ENCODE measurements at regions not wholly inside any gene's neighbourhood (a gene's known extent, or its start where the extent isn't known, plus 50 kb on each side); places are given as distances from the start of the nearest gene placed in this dataset.

- Histone ChIP-seq H3K79me2 (ENCODE audit: insufficient read depth, low read depth, low read length) (no peaks in the 10 kb centered on the region), H3K9me2 (ENCODE audit: insufficient read depth, low read length) (no peaks in the 10 kb centered on the region), H4K20me1 (ENCODE audit: insufficient read depth, low read length) (no peaks in the 10 kb centered on the region), H3K9me3 (ENCODE audit: low read length) (no peaks in the 10 kb centered on the region), H3K27ac (ENCODE audit: low read depth, low read length, poor library complexity, severe bottlenecking) (no peak overlapping the region), H3K4me2 (ENCODE audit: low read length) (no peak overlapping the region), H2AFZ (ENCODE audit: low read length) (no peak overlapping the region), H3K4me1 (ENCODE audit: insufficient read depth, low read length, poor library complexity, severe bottlenecking) (no peaks in the 10 kb centered on the region), H3K4me3 (ENCODE audit: low read depth, low read length, poor library complexity, severe bottlenecking) (no peak overlapping the region), H3K36me3 (ENCODE audit: insufficient read depth, low read length) (no peaks in the 10 kb centered on the region)
- BruUV-seq (replicated peaks), result no TSS peak
- no peak for DNase-seq (ENCODE audit: low spot score)
- ChIA-PET CTCF (ENCODE audit: unreplicated experiment) (interaction anchor here (0.5 kb wide), 1 partner anchor 32 kb away, joined by 3 read pairs; no protein-coding TSS in a partner anchor), POLR2A (no interaction called here)
- intact Hi-C loops (cut with micrococcal nuclease; ENCODE audit: unreplicated experiment), result no loop called here
- TF ChIP-seq EZH2phosphoT487 (IDR thresholded peaks at IDR 0.05; ENCODE audit: borderline replicate concordance, low read depth, low read length), result no peak
- TF ChIP-seq, protein P1, sequence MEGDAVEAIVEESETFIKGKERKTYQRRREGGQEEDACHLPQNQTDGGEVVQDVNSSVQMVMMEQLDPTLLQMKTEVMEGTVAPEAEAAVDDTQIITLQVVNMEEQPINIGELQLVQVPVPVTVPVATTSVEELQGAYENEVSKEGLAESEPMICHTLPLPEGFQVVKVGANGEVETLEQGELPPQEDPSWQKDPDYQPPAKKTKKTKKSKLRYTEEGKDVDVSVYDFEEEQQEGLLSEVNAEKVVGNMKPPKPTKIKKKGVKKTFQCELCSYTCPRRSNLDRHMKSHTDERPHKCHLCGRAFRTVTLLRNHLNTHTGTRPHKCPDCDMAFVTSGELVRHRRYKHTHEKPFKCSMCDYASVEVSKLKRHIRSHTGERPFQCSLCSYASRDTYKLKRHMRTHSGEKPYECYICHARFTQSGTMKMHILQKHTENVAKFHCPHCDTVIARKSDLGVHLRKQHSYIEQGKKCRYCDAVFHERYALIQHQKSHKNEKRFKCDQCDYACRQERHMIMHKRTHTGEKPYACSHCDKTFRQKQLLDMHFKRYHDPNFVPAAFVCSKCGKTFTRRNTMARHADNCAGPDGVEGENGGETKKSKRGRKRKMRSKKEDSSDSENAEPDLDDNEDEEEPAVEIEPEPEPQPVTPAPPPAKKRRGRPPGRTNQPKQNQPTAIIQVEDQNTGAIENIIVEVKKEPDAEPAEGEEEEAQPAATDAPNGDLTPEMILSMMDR (conservative IDR thresholded peaks at IDR 0.05; ENCODE audit: low read length), result no peak
Measured at GRCh38 chr20:60676011-60676410, 576.0 kb upstream of the CDH4 start.

- Histone ChIP-seq H2AFZ (ENCODE audit: low read length) (no peak overlapping the region), H3K4me3 (ENCODE audit: low read depth, low read length, poor library complexity, severe bottlenecking) (no peak overlapping the region), H3K36me3 (ENCODE audit: insufficient read depth, low read length) (no peaks in the 10 kb centered on the region), H3K9me3 (ENCODE audit: low read length) (no peaks in the 10 kb centered on the region), H3K79me2 (ENCODE audit: insufficient read depth, low read depth, low read length) (no peaks in the 10 kb centered on the region), H4K20me1 (ENCODE audit: insufficient read depth, low read length) (no peaks in the 10 kb centered on the region), H3K4me2 (ENCODE audit: low read length) (no peak overlapping the region), H3K27ac (ENCODE audit: low read depth, low read length, poor library complexity, severe bottlenecking) (no peak overlapping the region), H3K4me1 (ENCODE audit: insufficient read depth, low read length, poor library complexity, severe bottlenecking) (no peaks in the 10 kb centered on the region), H3K9me2 (ENCODE audit: insufficient read depth, low read length) (no peaks in the 10 kb centered on the region)
- BruUV-seq (replicated peaks), result no TSS peak
- intact Hi-C loops (cut with micrococcal nuclease; ENCODE audit: unreplicated experiment), result no loop called here
- DNase-seq (ENCODE audit: low spot score), result no peak
- POLR2A ChIA-PET, result no interaction called here
- CTCF ChIA-PET (ENCODE audit: unreplicated experiment), result no interaction called here
- TF ChIP-seq, protein P1 (conservative IDR thresholded peaks at IDR 0.05; ENCODE audit: low read length), result no peak
- TF ChIP-seq EZH2phosphoT487 (IDR thresholded peaks at IDR 0.05; ENCODE audit: borderline replicate concordance, low read depth, low read length), result no peak
Measured at GRCh38 chr20:60677819-60678218, 574.2 kb upstream of the CDH4 start.

DNA sequence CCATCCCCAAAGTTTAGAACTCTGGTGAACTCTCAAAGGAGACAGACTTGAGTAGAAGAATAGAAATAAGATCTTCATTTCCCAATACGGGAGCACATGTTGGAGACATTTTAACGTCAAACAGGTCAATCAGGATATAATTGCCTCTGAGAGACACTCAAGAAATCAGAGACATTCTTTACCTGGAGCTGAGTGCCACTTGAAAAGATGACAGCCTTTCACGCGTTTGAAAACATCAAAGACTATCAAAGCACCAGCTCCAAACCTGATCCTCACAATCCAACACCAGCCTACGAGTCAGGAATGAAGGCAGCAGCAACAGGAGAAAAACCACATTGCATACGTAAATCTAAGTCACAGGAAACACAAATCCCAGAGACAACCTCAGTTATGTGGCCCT, 571.5 kb upstream of the CDH4 start:
- ChIA-PET POLR2A (no interaction called here), CTCF (ENCODE audit: unreplicated experiment) (no interaction called here)
- no TSS peak for BruUV-seq (replicated peaks)
- no peaks in the 10 kb centered on the region for H4K20me1 ChIP-seq (ENCODE audit: insufficient read depth, low read length)
- no peak overlapping the region for H2AFZ ChIP-seq (ENCODE audit: low read length)
- H3K4me2 ChIP-seq (ENCODE audit: low read length), result no peak overlapping the region
- no peaks in the 10 kb centered on the region for H3K9me2 ChIP-seq (ENCODE audit: insufficient read depth, low read length)
- H3K4me1 ChIP-seq (ENCODE audit: insufficient read depth, low read length, poor library complexity, severe bottlenecking), result no peaks in the 10 kb centered on the region
- no peaks in the 10 kb centered on the region for H3K79me2 ChIP-seq (ENCODE audit: insufficient read depth, low read depth, low read length)
- no peaks in the 10 kb centered on the region for H3K36me3 ChIP-seq (ENCODE audit: insufficient read depth, low read length)
- no peak overlapping the region for H3K27ac ChIP-seq (ENCODE audit: low read depth, low read length, poor library complexity, severe bottlenecking)
- H3K9me3 ChIP-seq (ENCODE audit: low read length), result no peaks in the 10 kb centered on the region
- H3K4me3 ChIP-seq (ENCODE audit: low read depth, low read length, poor library complexity, severe bottlenecking), result no peak overlapping the region
- no peak for TF ChIP-seq EZH2phosphoT487 (IDR thresholded peaks at IDR 0.05; ENCODE audit: borderline replicate concordance, low read depth, low read length)
- TF ChIP-seq, protein P1 (conservative IDR thresholded peaks at IDR 0.05; ENCODE audit: low read length), result no peak
- intact Hi-C loops (cut with micrococcal nuclease; ENCODE audit: unreplicated experiment), result no loop called here
- DNase-seq (ENCODE audit: low spot score), result no peak

All from OCI-LY7 (cell line).